IMR-90 (cell line): ENCODE measurements at regions not wholly inside any gene's neighbourhood (a gene's known extent, or its start where the extent isn't known, plus 50 kb on each side); places are given as distances from the start of the nearest gene placed in this dataset.

Source experiments
- ATAC-seq: fragments of 200-7000 bp; cut with Tn5 transposase; 2 replicates; pipeline ENCODE4 v1.9.1; 2020; ENCODE audit warnings: low read depth, mild to moderate bottlenecking, moderate library complexity
- BruUV-seq: library from RNA; stranded (reverse); fragments of 400-500 nt; replicated peaks from 2 replicates; lab custom pipeline; 2021; lab: Mats Ljungman, UMichigan
- CTCF ChIA-PET: fragments of 300-600 bp; formaldehyde crosslinking; extraction: SDS; loops from one replicate; lab custom pipeline; 2021; ENCODE audit warnings: antibody characterized with exemption; lab: Yijun Ruan, JAX
- POLR2A ChIA-PET: fragments of 300-600 bp; sonication (Branson Sonifier 250); formaldehyde crosslinking; loops from one replicate; lab custom pipeline; 2022; ENCODE audit warnings: antibody characterized with exemption; ENCODE audit not compliant: unreplicated experiment; lab: Charles Lee
- DNase-seq: peaks from one replicate; pipeline ENCODE4 v3.0.0; 2013
- H2AFZ ChIP-seq: replicated peaks from 2 replicates; pipeline ENCODE3; 2013; ENCODE audit warnings: low read length, mild to moderate bottlenecking; ENCODE audit not compliant: poor library complexity
- H2AK5ac ChIP-seq: 2 replicates; pipeline ENCODE4 v1.6.1; 2013; ENCODE audit warnings: low read depth, low read length, inconsistent platforms
- H2AK9ac ChIP-seq: replicated peaks from 2 replicates; pipeline ENCODE3; 2013; ENCODE audit warnings: mild to moderate bottlenecking, low read depth, low read length, moderate library complexity; ENCODE audit not compliant: poor library complexity
- H2BK120ac ChIP-seq: 2 replicates; pipeline ENCODE4 v1.6.1; 2013; ENCODE audit warnings: low read depth, low read length, inconsistent platforms
- H2BK15ac ChIP-seq: 3 replicates; pipeline ENCODE4 v1.6.1; 2013; ENCODE audit warnings: low read depth, low read length, inconsistent platforms
- H2BK20ac ChIP-seq: 2 replicates; pipeline ENCODE4 v1.6.1; 2013; ENCODE audit warnings: low read depth, mild to moderate bottlenecking, inconsistent platforms, low read length, moderate library complexity
- H2BK5ac ChIP-seq: 2 replicates; pipeline ENCODE4 v1.6.1; 2013; ENCODE audit warnings: mild to moderate bottlenecking, low read depth, low read length, inconsistent platforms; ENCODE audit not compliant: poor library complexity, severe bottlenecking
- H3K14ac ChIP-seq: replicated peaks from 2 replicates; pipeline ENCODE4 v1.6.1; 2013; ENCODE audit warnings: low read depth, low read length, inconsistent platforms
- H3K18ac ChIP-seq: 2 replicates; pipeline ENCODE4 v1.6.1; 2013; ENCODE audit warnings: low read depth, low read length, control low read depth
- H3K23ac ChIP-seq: 2 replicates; pipeline ENCODE4 v1.6.1; 2013; ENCODE audit warnings: low read depth, low read length, inconsistent platforms
- H3K27ac ChIP-seq: 2 replicates; pipeline ENCODE4 v1.5.1; 2013; ENCODE audit warnings: mild to moderate bottlenecking, control low read depth, low read length; ENCODE audit not compliant: insufficient read depth
- H3K27me3 ChIP-seq: 2 replicates; pipeline ENCODE4 v1.6.1; 2013; ENCODE audit warnings: low read length; ENCODE audit not compliant: control insufficient read depth, insufficient read depth
- H3K36me3 ChIP-seq: 2 replicates; pipeline ENCODE4 v1.6.1; 2013; ENCODE audit warnings: low read length, mixed read lengths; ENCODE audit not compliant: control insufficient read depth, insufficient read depth
- H3K4ac ChIP-seq: 2 replicates; pipeline ENCODE4 v1.6.1; 2013; ENCODE audit warnings: low read depth, low read length, inconsistent platforms
- H3K4me1 ChIP-seq: 2 replicates; pipeline ENCODE4 v1.6.1; 2013; ENCODE audit warnings: low read length, mixed read lengths; ENCODE audit not compliant: control insufficient read depth, insufficient read depth
- H3K4me2 ChIP-seq: 2 replicates; pipeline ENCODE4 v1.6.1; 2013; ENCODE audit warnings: low read depth, mild to moderate bottlenecking, control low read depth, low read length, moderate library complexity
- H3K4me3 ChIP-seq: 2 replicates; pipeline ENCODE4 v1.5.1; 2013; ENCODE audit warnings: low read depth, mild to moderate bottlenecking, control low read depth, low read length, moderate library complexity; ENCODE audit not compliant: insufficient read depth
- H3K56ac ChIP-seq: 2 replicates; pipeline ENCODE4 v1.6.1; 2013; ENCODE audit warnings: low read length, inconsistent platforms; ENCODE audit not compliant: insufficient read depth; ENCODE audit errors: extremely low read depth
- H3K79me1 ChIP-seq, 2 experiments: 2 replicates each; pipeline ENCODE4 v1.6.1; 2013; ENCODE audit warnings: low read length in 2 of 2, inconsistent platforms in 1 of 2, low read depth in 1 of 2
- H3K9ac ChIP-seq: 2 replicates; pipeline ENCODE4 v1.6.1; 2013; ENCODE audit warnings: low read depth, low read length, control low read depth
- H3K9me1 ChIP-seq: 2 replicates; pipeline ENCODE4 v1.6.1; 2013; ENCODE audit warnings: low read length, inconsistent platforms; ENCODE audit not compliant: insufficient read depth
- H3K9me3 ChIP-seq: 2 replicates; pipeline ENCODE4 v1.6.1; 2013; ENCODE audit warnings: low read length; ENCODE audit not compliant: control insufficient read depth, insufficient read depth
- H4K20me1 ChIP-seq: 2 replicates; pipeline ENCODE4 v1.6.1; 2013; ENCODE audit warnings: low read length, inconsistent platforms; ENCODE audit not compliant: insufficient read depth
- H4K5ac ChIP-seq: 2 replicates; pipeline ENCODE4 v1.6.1; 2013; ENCODE audit warnings: mild to moderate bottlenecking, low read depth, low read length, control low read depth
- H4K8ac ChIP-seq, 2 experiments: 2 replicates each; pipeline ENCODE4 v1.6.1; 2013; ENCODE audit warnings: low read depth in 2 of 2, low read length in 2 of 2, control low read depth in 1 of 2, inconsistent platforms in 1 of 2
- H4K91ac ChIP-seq: 2 replicates; pipeline ENCODE4 v1.6.1; 2013; ENCODE audit warnings: low read depth, low read length, inconsistent platforms; ENCODE audit not compliant: insufficient read depth
- BHLHE40 ChIP-seq: fragments of 150-350 bp; IDR thresholded peaks from 2 replicates; pipeline ENCODE4 v1.6.1; 2016; ENCODE audit warnings: mild to moderate bottlenecking, low read depth, low read length
- CEBPB ChIP-seq: IDR thresholded peaks from 2 replicates; pipeline ENCODE4 v1.6.1; 2012; ENCODE audit warnings: low read depth, low read length, improper control_type of control experiment
- FOS ChIP-seq: fragments of 150-350 bp; IDR thresholded peaks from 2 replicates; pipeline ENCODE4 v1.6.1; 2016; ENCODE audit warnings: low read depth, low read length
- MAZ ChIP-seq: IDR thresholded peaks from 2 replicates; pipeline ENCODE4 v1.6.1; 2012; ENCODE audit warnings: low read depth, mild to moderate bottlenecking, low read length, improper control_type of control experiment, moderate library complexity, borderline replicate concordance
- MXI1 ChIP-seq: IDR thresholded peaks from 2 replicates; pipeline ENCODE4 v1.6.1; 2012; ENCODE audit warnings: low read depth, mild to moderate bottlenecking, low read length, moderate library complexity, borderline replicate concordance
- RAD21 ChIP-seq: IDR thresholded peaks from 2 replicates; pipeline ENCODE4 v1.6.1; 2012; ENCODE audit warnings: low read length, improper control_type of control experiment
- RCOR1 ChIP-seq: IDR thresholded peaks from 2 replicates; pipeline ENCODE4 v1.6.1; 2012; ENCODE audit warnings: mild to moderate bottlenecking, low read length, improper control_type of control experiment; ENCODE audit not compliant: insufficient replicate concordance
- RFX5 ChIP-seq: IDR thresholded peaks from 2 replicates; pipeline ENCODE4 v1.8.0; 2012; ENCODE audit warnings: low read depth, mild to moderate bottlenecking, low read length, moderate library complexity
- WGBS, 2 experiments: methylation state at CpG; one replicate each; pipeline versions ENCODE4 v1.1.5 to v1.1.7; 2013; ENCODE audit warnings: missing lambda C conversion rate in 2 of 2; ENCODE audit not compliant: insufficient read length in 1 of 2; ENCODE audit errors: extremely low coverage in 2 of 2; 5-methylcytosine and 5-hydroxymethylcytosine counted together
- dilution Hi-C: fragments of 300-500 bp; cut with HindIII; formaldehyde crosslinking; loops from one replicate; pipeline ENCODE4 v1.14.3; 2018; ENCODE audit warnings: low sequenced_read_pairs; ENCODE audit not compliant: unreplicated experiment
- in situ Hi-C: fragments of 300-500 bp; cut with MboI; formaldehyde crosslinking; loops from 3 replicates; pipeline ENCODE4 v1.14.3; 2019; ENCODE audit warnings: low sequenced_read_pairs, inconsistent platforms, mixed read lengths
- intact Hi-C: fragments of 100-400 bp; cut with micrococcal nuclease; formaldehyde crosslinking; loops from 2 replicates; pipeline ENCODE4 v1.10.0; 2022
- TF ChIP-seq, protein P1 (sequence below): fragments of 150-350 bp; IDR thresholded peaks from 2 replicates; pipeline ENCODE4 v1.6.1; 2016; ENCODE audit warnings: low read depth, mild to moderate bottlenecking, low read length, moderate library complexity, borderline replicate concordance
- TF ChIP-seq, protein P2 (sequence below): conservative IDR thresholded peaks from 2 replicates; pipeline ENCODE4 v1.5.1; 2012; ENCODE audit warnings: mild to moderate bottlenecking, low read depth, low read length, improper control_type of control experiment

DNA sequence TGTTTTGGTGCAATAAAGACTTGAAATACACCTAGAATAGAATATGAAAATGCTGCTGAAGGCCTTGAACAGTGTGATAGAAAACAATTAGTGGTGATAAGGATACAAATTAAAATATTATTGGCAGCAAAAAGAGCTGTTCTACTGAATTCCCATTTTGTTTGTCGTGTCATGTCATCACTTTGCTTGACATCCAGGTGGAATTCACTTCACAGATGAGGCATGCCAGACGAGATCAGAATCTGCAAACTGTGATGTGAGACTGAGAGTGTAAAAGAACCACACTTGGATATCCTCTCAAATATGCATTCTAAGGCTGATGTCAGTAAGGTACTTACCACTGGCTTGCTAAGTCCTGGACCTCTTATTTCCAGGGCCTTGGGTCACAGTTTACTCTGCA lies 635.1 kb upstream of the STXBP6 start:
- no peak for ATAC-seq
- in situ Hi-C loops, result no loop called here
- DNase-seq, result no peak

More for the DNA sequence above, 635.1 kb upstream of the STXBP6 start:
- no peak overlapping the region for H3K14ac ChIP-seq
- H3K9ac ChIP-seq, result no peak overlapping the region
- no peaks in the 10 kb centered on the region for H3K9me1 ChIP-seq
- BruUV-seq, result no TSS peak
- no peak overlapping the region for H3K4me2 ChIP-seq
- H3K4ac ChIP-seq, result no peak overlapping the region
- H3K36me3 ChIP-seq, result no peaks in the 10 kb centered on the region
- H2BK20ac ChIP-seq, result no peak overlapping the region
- H2BK5ac ChIP-seq, result no peak overlapping the region
- H3K27me3 ChIP-seq, result no peaks in the 10 kb centered on the region
- H3K18ac ChIP-seq, result no peak overlapping the region
- no peaks in the 10 kb centered on the region for H4K20me1 ChIP-seq
- H3K79me1 ChIP-seq, result no peaks in the 10 kb centered on the region
- intact Hi-C loops (no loop called here), dilution Hi-C loops (no loop called here)
- TF ChIP-seq RFX5 (no peak), CEBPB (no peak), BHLHE40 (no peak), FOS (no peak), RCOR1 (no peak), RAD21 (no peak), MXI1 (no peak), MAZ (no peak)
- TF ChIP-seq, protein P1, sequence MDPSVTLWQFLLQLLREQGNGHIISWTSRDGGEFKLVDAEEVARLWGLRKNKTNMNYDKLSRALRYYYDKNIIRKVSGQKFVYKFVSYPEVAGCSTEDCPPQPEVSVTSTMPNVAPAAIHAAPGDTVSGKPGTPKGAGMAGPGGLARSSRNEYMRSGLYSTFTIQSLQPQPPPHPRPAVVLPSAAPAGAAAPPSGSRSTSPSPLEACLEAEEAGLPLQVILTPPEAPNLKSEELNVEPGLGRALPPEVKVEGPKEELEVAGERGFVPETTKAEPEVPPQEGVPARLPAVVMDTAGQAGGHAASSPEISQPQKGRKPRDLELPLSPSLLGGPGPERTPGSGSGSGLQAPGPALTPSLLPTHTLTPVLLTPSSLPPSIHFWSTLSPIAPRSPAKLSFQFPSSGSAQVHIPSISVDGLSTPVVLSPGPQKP, result no peak
- TF ChIP-seq, protein P2, sequence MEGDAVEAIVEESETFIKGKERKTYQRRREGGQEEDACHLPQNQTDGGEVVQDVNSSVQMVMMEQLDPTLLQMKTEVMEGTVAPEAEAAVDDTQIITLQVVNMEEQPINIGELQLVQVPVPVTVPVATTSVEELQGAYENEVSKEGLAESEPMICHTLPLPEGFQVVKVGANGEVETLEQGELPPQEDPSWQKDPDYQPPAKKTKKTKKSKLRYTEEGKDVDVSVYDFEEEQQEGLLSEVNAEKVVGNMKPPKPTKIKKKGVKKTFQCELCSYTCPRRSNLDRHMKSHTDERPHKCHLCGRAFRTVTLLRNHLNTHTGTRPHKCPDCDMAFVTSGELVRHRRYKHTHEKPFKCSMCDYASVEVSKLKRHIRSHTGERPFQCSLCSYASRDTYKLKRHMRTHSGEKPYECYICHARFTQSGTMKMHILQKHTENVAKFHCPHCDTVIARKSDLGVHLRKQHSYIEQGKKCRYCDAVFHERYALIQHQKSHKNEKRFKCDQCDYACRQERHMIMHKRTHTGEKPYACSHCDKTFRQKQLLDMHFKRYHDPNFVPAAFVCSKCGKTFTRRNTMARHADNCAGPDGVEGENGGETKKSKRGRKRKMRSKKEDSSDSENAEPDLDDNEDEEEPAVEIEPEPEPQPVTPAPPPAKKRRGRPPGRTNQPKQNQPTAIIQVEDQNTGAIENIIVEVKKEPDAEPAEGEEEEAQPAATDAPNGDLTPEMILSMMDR, result no peak
- no peak overlapping the region for H3K27ac ChIP-seq
- no peak overlapping the region for H3K4me3 ChIP-seq
- peaks cover 8% of the 10 kb centered on the region for H3K9me3 ChIP-seq
- no peak overlapping the region for H4K8ac ChIP-seq
- H2BK120ac ChIP-seq, result no peak overlapping the region
- no CpG with 5 or more reads among the region's 2 CpGs for WGBS, 2 experiments
- H2AK9ac ChIP-seq, result no peak overlapping the region
- no peak overlapping the region for H3K56ac ChIP-seq
- ChIA-PET CTCF (no interaction called here), POLR2A (no interaction called here)
- no peaks in the 10 kb centered on the region for H3K4me1 ChIP-seq
- no peak overlapping the region for H2BK15ac ChIP-seq
- H2AK5ac ChIP-seq, result no peak overlapping the region
- no peak overlapping the region for H2AFZ ChIP-seq
- H4K91ac ChIP-seq, result no peak overlapping the region
- no peak overlapping the region for H4K5ac ChIP-seq
- H3K23ac ChIP-seq, result no peak overlapping the region
